ENCODE measurements at regions not wholly inside any gene's neighbourhood (a gene's known extent, or its start where the extent isn't known, plus 50 kb on each side); places are given as distances from the start of the nearest gene placed in this dataset.

GRCh38 chr2:193743089-193743488 lies 1548.4 kb upstream of the TMEFF2 start:
- no peak for DNase-seq (ENCODE audit: low spot score)

DNA sequence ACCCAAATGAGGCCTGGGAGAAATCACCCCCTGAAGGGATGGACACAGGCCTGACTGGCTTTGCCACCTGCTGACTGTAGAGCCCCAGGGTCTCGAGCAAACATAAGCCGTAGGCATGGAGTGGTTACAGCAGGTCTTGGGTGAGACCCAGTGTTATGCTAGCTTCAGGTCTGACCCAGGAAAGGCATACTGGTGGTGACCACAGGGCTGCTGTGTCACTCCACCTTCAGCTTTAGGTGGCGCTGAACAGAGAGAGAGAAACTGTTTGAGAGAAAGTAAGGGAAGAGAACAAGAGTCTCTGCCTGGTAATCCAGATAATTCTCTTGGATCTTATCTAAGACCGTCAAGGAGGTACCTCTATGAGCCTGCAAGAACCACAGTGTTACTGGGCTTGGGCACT lies 1544.2 kb upstream of the TMEFF2 start:
- DNase-seq (ENCODE audit: low spot score), result no peak

DNA sequence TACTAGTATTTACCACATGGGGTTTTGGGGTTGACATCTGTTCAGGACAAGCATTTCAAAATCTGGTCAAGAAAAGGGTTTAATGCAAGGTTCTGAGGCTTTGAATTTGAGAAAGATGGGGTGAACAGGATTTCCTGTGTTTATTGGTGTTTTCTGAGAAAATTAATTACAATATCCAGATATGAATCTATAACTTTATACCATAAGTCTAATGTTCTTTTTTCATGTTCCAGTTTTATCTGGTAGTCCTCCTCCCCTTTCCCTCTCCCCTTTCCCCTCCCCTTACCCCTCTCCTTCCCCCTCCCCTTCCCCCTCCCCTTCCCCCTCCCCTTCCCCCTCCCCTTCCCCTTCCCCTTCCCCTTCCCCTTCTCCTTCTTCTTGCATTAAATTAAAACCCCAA lies 1518.2 kb upstream of the TMEFF2 start:
- DNase-seq (ENCODE audit: low spot score), result no peak

DNA sequence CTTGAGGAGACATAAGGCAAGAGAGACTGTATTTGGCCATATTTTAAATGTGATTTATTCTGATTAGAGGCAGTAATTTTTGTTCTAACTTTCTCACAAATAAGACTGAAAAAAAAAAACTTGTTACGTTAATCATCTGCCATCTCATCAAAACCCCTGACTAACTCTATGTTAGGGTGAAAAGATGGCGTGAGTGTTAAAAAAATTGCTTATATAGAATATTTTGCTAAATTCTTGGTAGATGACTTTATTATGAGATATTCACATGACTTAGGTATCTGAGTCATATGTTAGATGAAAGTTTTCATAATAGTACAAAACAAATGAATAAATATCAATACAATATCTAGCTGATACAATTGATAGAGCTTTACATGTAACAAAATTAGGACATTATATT lies 1508.7 kb upstream of the TMEFF2 start:
- DNase-seq (ENCODE audit: low spot score), result no peak

GRCh38 chr2:193701484-193701883 lies 1506.8 kb upstream of the TMEFF2 start:
- DNase-seq (ENCODE audit: low spot score), result no peak

DNA sequence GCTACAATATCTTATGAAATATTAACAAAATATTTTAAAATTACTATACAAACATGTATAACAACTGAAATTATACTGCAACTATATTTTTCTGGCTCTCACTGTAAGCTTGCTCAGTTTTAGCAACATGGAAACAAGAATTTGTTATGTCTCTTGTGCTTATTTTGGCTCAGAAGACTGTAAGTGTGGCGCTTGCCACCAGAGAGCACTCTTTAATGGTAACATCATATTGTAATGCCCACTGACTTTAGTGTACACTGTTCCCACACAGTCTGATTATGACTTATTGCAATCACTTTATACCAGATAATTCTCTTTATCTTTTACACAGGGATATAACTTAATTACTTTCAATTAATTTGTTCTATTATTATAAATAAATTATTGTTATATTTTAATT lies 1500.6 kb upstream of the TMEFF2 start:
- no peak for DNase-seq (ENCODE audit: low spot score)

DNA sequence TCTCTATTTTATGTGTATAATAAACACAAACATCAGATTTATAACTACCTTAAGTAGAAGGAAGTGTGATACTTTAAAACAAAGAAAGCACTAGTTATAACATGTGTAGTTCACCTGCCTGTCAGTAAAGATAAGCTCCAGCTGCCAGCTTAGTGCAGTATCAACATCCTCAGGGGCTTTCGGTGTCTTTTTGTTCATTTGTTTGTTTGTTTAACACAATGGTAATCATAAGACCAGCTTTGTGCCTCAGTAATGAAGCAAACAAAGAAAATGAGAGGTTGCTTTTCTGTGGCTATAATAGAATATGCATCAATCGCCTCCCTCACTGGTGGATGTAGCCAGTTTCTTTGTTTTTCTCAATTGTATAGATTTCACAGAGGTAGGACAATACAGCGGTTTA lies 1499.0 kb upstream of the TMEFF2 start:
- no peak for DNase-seq (ENCODE audit: low spot score)

DNA sequence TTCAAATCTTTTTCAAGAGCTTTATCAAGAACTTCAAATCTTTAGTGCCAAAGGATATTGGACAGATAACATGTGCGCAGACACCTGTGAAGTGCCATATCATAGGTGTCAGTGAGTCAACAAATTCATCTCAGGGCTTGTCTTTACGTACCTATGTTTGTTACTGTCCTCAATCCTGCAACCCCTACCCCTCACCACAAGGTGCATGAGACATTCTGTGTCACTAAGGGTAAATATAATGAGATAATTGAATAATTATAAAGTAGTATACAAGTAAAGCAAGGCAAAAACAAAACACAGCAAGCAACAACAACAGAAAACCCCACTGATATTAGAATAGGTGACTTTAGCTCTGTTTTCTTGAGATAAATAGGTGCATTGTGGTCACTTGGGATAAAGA lies 1495.8 kb upstream of the TMEFF2 start:
- no peak for DNase-seq (ENCODE audit: low spot score)

- DNase-seq (ENCODE audit: low spot score), result no peak
These were observed 1492.5 kb upstream of the TMEFF2 start for GRCh38 chr2:193687195-193687594.

GRCh38 chr2:193679847-193680246 lies 1485.1 kb upstream of the TMEFF2 start:
- DNase-seq (ENCODE audit: low spot score), result no peak

GRCh38 chr2:193670478-193670877 lies 1475.7 kb upstream of the TMEFF2 start:
- DNase-seq (ENCODE audit: low spot score), result no peak

DNA sequence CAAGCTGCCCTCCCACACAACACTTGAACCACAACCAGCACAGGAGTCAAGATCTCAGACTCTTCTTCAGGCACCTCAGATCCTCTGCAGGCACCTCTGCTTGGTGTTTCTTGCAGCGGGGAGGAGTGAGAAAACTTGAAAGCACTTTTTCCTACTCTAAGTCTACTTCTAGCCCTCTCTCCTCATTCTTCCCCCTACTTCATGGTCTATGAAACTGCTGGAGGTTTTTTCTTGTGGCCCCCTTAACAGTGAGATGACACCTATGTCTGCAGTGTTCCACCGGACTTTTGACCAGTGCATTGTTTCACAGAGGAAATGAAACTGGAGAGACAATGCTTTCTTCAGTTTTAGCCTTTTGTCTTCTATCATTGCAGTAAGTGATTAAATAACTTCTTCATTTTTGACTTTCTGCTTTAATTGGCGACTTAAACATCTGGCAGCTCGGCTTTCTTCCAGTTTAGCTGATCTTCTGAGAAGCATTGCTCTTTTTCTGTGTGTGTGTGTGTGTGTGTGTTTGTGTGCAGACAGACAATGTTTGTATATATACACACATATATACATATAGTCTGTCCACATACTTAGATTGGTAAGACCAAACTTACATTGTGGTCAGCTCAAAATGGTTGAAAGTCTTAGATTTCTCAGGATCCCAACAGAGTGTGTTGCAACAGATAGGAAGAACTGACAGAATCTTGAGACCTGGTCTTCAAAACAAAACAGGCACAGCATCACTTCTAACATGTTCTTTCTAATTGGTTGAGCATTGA lies 1474.0 kb upstream of the TMEFF2 start:
- DNase-seq (ENCODE audit: low spot score), result no peak

GRCh38 chr2:193627927-193628272 lies 1433.2 kb upstream of the TMEFF2 start:
- no peak for DNase-seq (ENCODE audit: low spot score)

DNA sequence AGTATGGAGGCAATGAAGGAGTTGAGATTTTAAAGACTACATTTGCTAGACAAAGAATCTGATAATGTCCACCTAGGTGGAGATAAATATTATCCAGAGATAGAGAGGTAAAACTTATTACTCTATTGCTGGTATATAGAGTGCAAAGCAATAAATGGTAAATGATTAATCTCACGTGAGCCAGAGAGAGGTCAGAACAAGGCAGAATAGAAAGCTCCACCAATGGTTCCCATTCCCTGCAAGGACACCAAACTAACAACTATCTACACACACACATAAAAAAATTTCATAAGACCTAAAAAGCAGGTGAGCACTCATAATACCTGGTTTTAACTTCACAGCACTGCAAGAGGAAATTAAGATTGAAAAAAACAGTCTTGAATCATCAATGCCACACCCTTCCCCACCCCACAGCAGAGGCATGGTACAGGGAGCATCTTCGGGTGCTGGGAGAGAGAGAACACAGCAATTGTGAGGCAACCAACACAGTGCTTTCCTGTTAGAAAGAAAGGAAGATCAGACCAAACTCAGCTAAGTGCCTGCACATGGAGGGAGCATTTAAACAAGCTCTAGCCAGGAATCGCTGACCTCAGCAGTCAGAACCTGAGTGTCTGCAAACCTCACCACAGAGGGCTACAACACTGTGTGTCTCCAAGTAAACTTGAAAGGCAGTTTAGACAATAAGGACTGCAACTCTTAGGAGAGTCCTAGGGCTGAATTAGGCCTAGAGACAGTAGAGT lies 1432.6 kb upstream of the TMEFF2 start:
- DNase-seq (ENCODE audit: low spot score), result no peak

GRCh38 chr2:193608451-193608850 lies 1413.7 kb upstream of the TMEFF2 start:
- no peak for DNase-seq (ENCODE audit: low spot score)

DNA sequence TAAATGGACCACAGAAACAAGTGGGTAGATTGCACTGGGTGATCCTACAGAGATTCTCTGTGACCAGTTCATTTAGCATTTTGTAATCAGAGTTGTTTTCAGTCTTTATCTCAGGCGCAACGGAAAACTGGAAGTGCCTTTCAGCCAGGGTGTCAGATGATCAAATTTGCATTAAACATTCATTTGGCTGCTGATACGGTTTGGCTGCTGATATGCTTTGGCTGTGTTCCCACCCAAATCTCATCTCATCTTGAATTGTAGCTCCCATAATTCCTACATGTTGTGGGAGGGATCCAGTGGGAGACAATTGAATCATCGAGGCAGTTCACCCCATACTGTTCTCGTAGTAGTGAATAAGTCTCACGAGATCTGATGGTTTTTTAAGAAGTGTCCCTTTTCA lies 1396.1 kb upstream of the TMEFF2 start:
- DNase-seq (ENCODE audit: low spot score), result no peak

- no peak for DNase-seq (ENCODE audit: low spot score)
These were observed 1389.8 kb upstream of the TMEFF2 start for GRCh38 chr2:193584522-193584938.

DNA sequence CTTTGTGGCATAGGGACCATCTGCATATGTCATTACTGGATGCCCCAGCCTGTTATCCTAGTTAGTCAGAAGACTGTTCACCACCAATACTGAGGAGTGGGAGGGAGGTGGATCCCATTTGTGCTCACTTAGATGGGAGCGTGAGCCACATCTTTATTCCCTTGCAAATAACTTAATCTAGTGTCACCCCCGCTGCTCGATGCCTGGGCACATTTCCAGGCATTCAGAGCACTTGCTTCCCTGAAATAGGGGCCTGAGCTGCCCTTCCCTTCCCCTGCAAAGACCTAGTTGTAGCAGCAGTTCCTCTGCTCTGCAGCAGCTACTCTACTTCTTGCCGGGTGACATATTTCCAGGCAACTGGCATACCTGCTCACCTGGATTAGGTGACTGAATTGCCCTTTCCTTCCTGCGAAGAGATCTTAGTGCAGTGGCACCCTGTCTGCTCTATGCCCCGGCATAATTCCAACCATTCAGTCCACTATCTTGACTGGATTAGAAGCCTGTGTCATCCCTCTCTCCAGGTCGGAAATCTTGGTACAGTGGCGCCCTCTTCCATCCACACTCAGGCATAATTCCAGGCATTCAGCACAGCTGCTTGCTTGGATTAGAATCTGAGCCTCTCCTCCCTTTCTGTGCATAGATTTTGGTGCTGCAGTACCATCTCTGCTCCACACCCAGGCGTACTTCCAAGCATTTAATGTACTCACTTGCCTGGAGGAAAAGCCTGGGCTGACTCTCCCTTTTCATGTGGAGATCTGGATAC lies 1389.1 kb upstream of the TMEFF2 start:
- DNase-seq (ENCODE audit: low spot score), result no peak

DNA sequence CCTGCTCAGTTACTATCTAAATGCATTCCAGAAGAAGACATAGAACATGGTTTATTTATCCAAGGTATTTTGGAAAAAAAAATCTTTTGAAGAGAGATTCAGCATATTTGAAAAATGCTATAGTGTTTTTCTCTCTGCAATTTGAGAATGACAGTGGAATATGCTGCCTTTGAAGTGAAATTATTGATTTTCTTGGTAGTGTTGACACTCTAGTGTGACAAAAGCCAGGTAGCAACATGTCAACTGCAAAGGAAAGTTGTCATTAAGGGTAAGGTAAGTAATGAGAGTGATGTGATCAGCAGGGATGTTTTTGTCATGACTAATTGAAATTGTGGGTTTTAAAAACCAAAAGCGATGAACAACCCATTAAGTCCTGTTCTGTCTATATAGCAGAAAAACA lies 1387.1 kb upstream of the TMEFF2 start:
- no peak for DNase-seq (ENCODE audit: low spot score)

GRCh38 chr2:193580176-193580950 lies 1385.6 kb upstream of the TMEFF2 start:
- DNase-seq (ENCODE audit: low spot score), result no peak

GRCh38 chr2:193566886-193567285 lies 1372.2 kb upstream of the TMEFF2 start:
- no peak for DNase-seq (ENCODE audit: low spot score)

DNA sequence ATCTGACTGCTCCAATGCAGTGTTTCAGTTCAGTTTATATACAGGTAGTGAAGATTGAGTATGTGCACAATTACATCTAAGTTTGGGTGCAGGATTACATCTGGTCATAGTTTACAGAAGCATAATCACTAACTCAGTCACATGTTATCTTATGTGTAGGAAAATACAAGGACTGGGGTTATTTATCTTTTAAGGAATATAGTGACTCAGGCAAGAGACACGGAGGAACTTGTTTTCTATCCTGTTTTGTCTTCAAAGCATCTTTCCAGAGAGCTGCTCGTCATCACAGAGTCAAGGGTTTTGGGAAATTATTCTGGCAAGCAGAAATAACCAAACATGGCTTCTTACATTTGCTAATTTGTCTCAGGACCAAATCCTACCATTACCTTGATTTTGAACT lies 1371.5 kb upstream of the TMEFF2 start:
- DNase-seq (ENCODE audit: low spot score), result no peak

Data from hematopoietic multipotent progenitor cell treated with erythropoietin and hydrocortisone succinate and interleukin-3 and kit ligand, for 15 days (in vitro differentiated cells).